ENCODE measurements at regions not wholly inside any gene's neighbourhood (a gene's known extent, or its start where the extent isn't known, plus 50 kb on each side); places are given as distances from the start of the nearest gene placed in this dataset.
A peak's percentile ranks its signal among the peaks of the same experiment; 100 is the strongest.

DNA sequence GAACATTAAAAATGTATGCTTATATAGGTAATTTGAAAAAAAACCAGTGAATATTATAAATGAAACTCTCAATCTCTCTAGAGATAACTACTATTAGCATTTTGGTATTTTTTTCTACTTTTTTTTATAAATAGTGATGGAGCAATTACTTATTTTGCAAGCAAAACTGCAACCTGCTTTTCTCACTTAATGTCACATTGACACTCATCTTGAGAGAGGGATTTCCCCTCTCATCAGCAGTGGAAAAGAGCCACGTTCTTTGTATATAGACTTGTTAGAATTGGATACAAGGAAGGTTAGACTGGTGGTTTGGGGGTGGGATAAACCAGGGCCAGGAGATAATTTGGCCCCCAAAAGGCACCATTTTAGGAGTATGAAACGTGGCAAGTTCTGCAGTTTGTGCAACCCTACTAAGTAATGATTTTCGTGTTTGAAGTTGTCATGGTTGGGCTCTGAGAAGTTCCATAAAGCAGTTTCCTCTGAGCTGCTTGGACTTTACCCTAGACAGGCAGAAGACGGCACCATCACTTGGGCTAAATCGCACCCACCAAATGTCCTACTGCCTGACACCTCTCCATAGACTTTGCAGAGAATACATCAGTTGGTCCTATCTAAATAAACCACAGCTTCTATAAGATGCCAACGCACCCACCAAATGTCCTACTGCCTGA is 194.0 kb downstream of the ACTR3 start:
- Histone ChIP-seq H3K27ac (ENCODE audit: low read depth, low read length) (no peak overlapping the region), H3K4me3 (ENCODE audit: low read length) (no peak overlapping the region), H2BK120ac (ENCODE audit: low read depth, low read length) (no peak overlapping the region), H3K9ac (ENCODE audit: low read length) (no peak overlapping the region), H4K5ac (ENCODE audit: low read length) (no peak overlapping the region), H2BK15ac (replicated peaks; ENCODE audit: low read depth) (no peak overlapping the region), H3K36me3 (ENCODE audit: control insufficient read depth, insufficient read depth, low read length) (no peaks in the 10 kb centered on the region), H3K79me1 (ENCODE audit: low read length) (no peaks in the 10 kb centered on the region), H3K4me1 (ENCODE audit: control insufficient read depth, low read depth, low read length) (no peaks in the 10 kb centered on the region), H3K23ac (ENCODE audit: low read length) (no peak overlapping the region), H2BK5ac (ENCODE audit: low read length) (no peak overlapping the region), H3K18ac (ENCODE audit: low read length) (no peak overlapping the region), H3K56ac (ENCODE audit: low read length) (no peak overlapping the region), H3K4ac (ENCODE audit: low read depth, low read length) (no peak overlapping the region), H3K79me2 (ENCODE audit: control insufficient read depth, insufficient read depth, low read length) (no peaks in the 10 kb centered on the region), H4K8ac (ENCODE audit: low read depth, low read length) (no peak overlapping the region), H3K4me2 (ENCODE audit: low read length) (no peak overlapping the region), H3K27me3 (ENCODE audit: insufficient read depth, low read length, poor library complexity) (no peaks in the 10 kb centered on the region), H2AK5ac (ENCODE audit: low read length) (no peak overlapping the region)
- no peak for DNase-seq
- no CpG with 5 or more reads among the region's 6 CpGs for WGBS (ENCODE audit: extremely low coverage, insufficient coverage, low lambda C conversion rate)

DNA sequence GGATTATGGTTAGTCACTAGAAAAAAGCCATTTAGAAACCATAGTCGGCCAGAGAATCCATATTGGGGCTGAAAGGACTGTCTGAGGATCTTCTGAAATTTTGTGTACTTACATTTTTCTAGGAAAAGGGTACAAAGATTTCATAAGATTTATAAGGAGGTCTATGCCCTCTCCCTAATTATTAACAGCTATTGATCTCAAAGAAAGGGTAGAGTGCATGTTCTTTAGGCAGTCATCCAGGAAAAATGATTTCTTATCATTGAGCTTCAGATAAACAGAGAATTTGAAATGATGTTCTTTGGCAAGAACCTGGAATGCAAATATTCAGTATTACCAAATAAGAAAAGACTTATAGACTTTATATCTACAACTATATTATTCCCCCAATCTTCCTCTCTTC is 195.3 kb downstream of the ACTR3 start:
- DNase-seq: no peak
- H3K27me3 ChIP-seq (ENCODE audit: insufficient read depth, low read length, poor library complexity): no peaks in the 10 kb centered on the region
- H3K4me3 ChIP-seq (ENCODE audit: low read length): no peak overlapping the region
- H3K23ac ChIP-seq (ENCODE audit: low read length): no peak overlapping the region
- H3K4me1 ChIP-seq (ENCODE audit: control insufficient read depth, low read depth, low read length): no peaks in the 10 kb centered on the region
- no peak overlapping the region for H2BK120ac ChIP-seq (ENCODE audit: low read depth, low read length)
- no peak overlapping the region for H4K5ac ChIP-seq (ENCODE audit: low read length)
- no peak overlapping the region for H3K56ac ChIP-seq (ENCODE audit: low read length)
- no peak overlapping the region for H3K9ac ChIP-seq (ENCODE audit: low read length)
- H3K79me2 ChIP-seq (ENCODE audit: control insufficient read depth, insufficient read depth, low read length): no peaks in the 10 kb centered on the region
- H2BK5ac ChIP-seq (ENCODE audit: low read length): no peak overlapping the region
- H3K4ac ChIP-seq (ENCODE audit: low read depth, low read length): no peak overlapping the region
- H3K79me1 ChIP-seq (ENCODE audit: low read length): no peaks in the 10 kb centered on the region
- H3K4me2 ChIP-seq (ENCODE audit: low read length): no peak overlapping the region
- no peak overlapping the region for H3K27ac ChIP-seq (ENCODE audit: low read depth, low read length)
- H4K8ac ChIP-seq (ENCODE audit: low read depth, low read length): no peak overlapping the region
- no peaks in the 10 kb centered on the region for H3K36me3 ChIP-seq (ENCODE audit: control insufficient read depth, insufficient read depth, low read length)
- no CpG with 5 or more reads among the region's 1 CpG for WGBS (ENCODE audit: extremely low coverage, insufficient coverage, low lambda C conversion rate)
- no peak overlapping the region for H3K18ac ChIP-seq (ENCODE audit: low read length)
- no peak overlapping the region for H2AK5ac ChIP-seq (ENCODE audit: low read length)
- H2BK15ac ChIP-seq (replicated peaks; ENCODE audit: low read depth): no peak overlapping the region

DNA sequence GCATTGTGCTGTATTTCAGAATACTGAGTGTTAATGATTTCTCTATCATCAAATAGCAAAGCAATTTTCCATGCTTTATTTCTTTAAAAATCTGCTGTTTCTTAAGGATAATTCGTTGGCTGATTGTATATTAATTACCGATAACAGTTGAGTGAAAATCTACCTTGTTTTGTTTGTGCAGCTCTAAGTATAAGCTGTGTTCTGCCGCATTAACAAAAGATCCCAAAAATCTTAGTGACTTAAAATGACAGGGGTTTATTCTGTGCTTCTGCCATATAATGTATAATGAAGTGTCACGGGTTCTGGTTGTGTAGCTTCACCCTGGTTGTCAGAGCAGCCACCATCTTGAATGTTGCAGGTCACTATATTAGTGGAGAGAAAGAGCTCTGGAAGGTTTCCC is 196.1 kb downstream of the ACTR3 start:
- H3K18ac ChIP-seq (ENCODE audit: low read length): no peak overlapping the region
- no peak overlapping the region for H4K5ac ChIP-seq (ENCODE audit: low read length)
- H3K79me1 ChIP-seq (ENCODE audit: low read length): no peaks in the 10 kb centered on the region
- H3K79me2 ChIP-seq (ENCODE audit: control insufficient read depth, insufficient read depth, low read length): no peaks in the 10 kb centered on the region
- no peak overlapping the region for H2BK5ac ChIP-seq (ENCODE audit: low read length)
- no CpG with 5 or more reads among the region's 4 CpGs for WGBS (ENCODE audit: extremely low coverage, insufficient coverage, low lambda C conversion rate)
- H2AK5ac ChIP-seq (ENCODE audit: low read length): no peak overlapping the region
- H3K4ac ChIP-seq (ENCODE audit: low read depth, low read length): no peak overlapping the region
- H3K23ac ChIP-seq (ENCODE audit: low read length): no peak overlapping the region
- H3K27me3 ChIP-seq (ENCODE audit: insufficient read depth, low read length, poor library complexity): no peaks in the 10 kb centered on the region
- H3K4me3 ChIP-seq (ENCODE audit: low read length): no peak overlapping the region
- DNase-seq: no peak
- H3K27ac ChIP-seq (ENCODE audit: low read depth, low read length): no peak overlapping the region
- H2BK120ac ChIP-seq (ENCODE audit: low read depth, low read length): no peak overlapping the region
- H3K4me2 ChIP-seq (ENCODE audit: low read length): no peak overlapping the region
- no peak overlapping the region for H3K9ac ChIP-seq (ENCODE audit: low read length)
- no peaks in the 10 kb centered on the region for H3K36me3 ChIP-seq (ENCODE audit: control insufficient read depth, insufficient read depth, low read length)
- H4K8ac ChIP-seq (ENCODE audit: low read depth, low read length): no peak overlapping the region
- H3K56ac ChIP-seq (ENCODE audit: low read length): no peak overlapping the region
- H2BK15ac ChIP-seq (replicated peaks; ENCODE audit: low read depth): no peak overlapping the region
- H3K4me1 ChIP-seq (ENCODE audit: control insufficient read depth, low read depth, low read length): no peaks in the 10 kb centered on the region

GRCh38 chr2:114089636-114090319 is 199.9 kb downstream of the ACTR3 start:
- Histone ChIP-seq H2BK15ac (replicated peaks; ENCODE audit: low read depth) (no peak overlapping the region), H2BK5ac (ENCODE audit: low read length) (no peak overlapping the region), H3K9ac (ENCODE audit: low read length) (no peak overlapping the region), H4K8ac (ENCODE audit: low read depth, low read length) (no peak overlapping the region), H4K5ac (ENCODE audit: low read length) (no peak overlapping the region), H3K4me1 (ENCODE audit: control insufficient read depth, low read depth, low read length) (no peaks in the 10 kb centered on the region), H3K56ac (ENCODE audit: low read length) (no peak overlapping the region), H2BK120ac (ENCODE audit: low read depth, low read length) (no peak overlapping the region), H3K79me1 (ENCODE audit: low read length) (no peaks in the 10 kb centered on the region), H3K27me3 (ENCODE audit: insufficient read depth, low read length, poor library complexity) (no peaks in the 10 kb centered on the region), H3K27ac (ENCODE audit: low read depth, low read length) (no peak overlapping the region), H3K23ac (ENCODE audit: low read length) (no peak overlapping the region), H3K4me3 (ENCODE audit: low read length) (no peak overlapping the region), H3K36me3 (ENCODE audit: control insufficient read depth, insufficient read depth, low read length) (no peaks in the 10 kb centered on the region), H3K18ac (ENCODE audit: low read length) (no peak overlapping the region), H2AK5ac (ENCODE audit: low read length) (no peak overlapping the region), H3K4ac (ENCODE audit: low read depth, low read length) (no peak overlapping the region), H3K4me2 (ENCODE audit: low read length) (no peak overlapping the region), H3K79me2 (ENCODE audit: control insufficient read depth, insufficient read depth, low read length) (no peaks in the 10 kb centered on the region)
- WGBS (ENCODE audit: extremely low coverage, insufficient coverage, low lambda C conversion rate): no CpG with 5 or more reads among the region's 9 CpGs
- DNase-seq: peak; percentile 35

- no peak overlapping the region for H4K8ac ChIP-seq (ENCODE audit: low read depth, low read length)
- H2AK5ac ChIP-seq (ENCODE audit: low read length): no peak overlapping the region
- H3K79me1 ChIP-seq (ENCODE audit: low read length): no peaks in the 10 kb centered on the region
- no peak overlapping the region for H4K5ac ChIP-seq (ENCODE audit: low read length)
- H3K18ac ChIP-seq (ENCODE audit: low read length): no peak overlapping the region
- H3K27ac ChIP-seq (ENCODE audit: low read depth, low read length): no peak overlapping the region
- H2BK5ac ChIP-seq (ENCODE audit: low read length): no peak overlapping the region
- no peak overlapping the region for H3K4ac ChIP-seq (ENCODE audit: low read depth, low read length)
- H3K79me2 ChIP-seq (ENCODE audit: control insufficient read depth, insufficient read depth, low read length): no peaks in the 10 kb centered on the region
- H2BK120ac ChIP-seq (ENCODE audit: low read depth, low read length): no peak overlapping the region
- H3K4me3 ChIP-seq (ENCODE audit: low read length): no peak overlapping the region
- no peak overlapping the region for H3K56ac ChIP-seq (ENCODE audit: low read length)
- H3K23ac ChIP-seq (ENCODE audit: low read length): no peak overlapping the region
- no peaks in the 10 kb centered on the region for H3K27me3 ChIP-seq (ENCODE audit: insufficient read depth, low read length, poor library complexity)
- WGBS (ENCODE audit: extremely low coverage, insufficient coverage, low lambda C conversion rate): no CpG with 5 or more reads among the region's 1 CpG
- H3K36me3 ChIP-seq (ENCODE audit: control insufficient read depth, insufficient read depth, low read length): no peaks in the 10 kb centered on the region
- H3K9ac ChIP-seq (ENCODE audit: low read length): no peak overlapping the region
- H3K4me1 ChIP-seq (ENCODE audit: control insufficient read depth, low read depth, low read length): no peaks in the 10 kb centered on the region
- H3K4me2 ChIP-seq (ENCODE audit: low read length): no peak overlapping the region
- H2BK15ac ChIP-seq (replicated peaks; ENCODE audit: low read depth): no peak overlapping the region
- no peak for DNase-seq
These were observed 201.1 kb downstream of the ACTR3 start for GRCh38 chr2:114091010-114091409.

- H3K18ac ChIP-seq (ENCODE audit: low read length): no peak overlapping the region
- H2BK15ac ChIP-seq (replicated peaks; ENCODE audit: low read depth): no peak overlapping the region
- no peak overlapping the region for H3K23ac ChIP-seq (ENCODE audit: low read length)
- H3K4me3 ChIP-seq (ENCODE audit: low read length): no peak overlapping the region
- no peaks in the 10 kb centered on the region for H3K79me2 ChIP-seq (ENCODE audit: control insufficient read depth, insufficient read depth, low read length)
- no peak overlapping the region for H4K5ac ChIP-seq (ENCODE audit: low read length)
- no peaks in the 10 kb centered on the region for H3K79me1 ChIP-seq (ENCODE audit: low read length)
- no peak for DNase-seq
- H2AK5ac ChIP-seq (ENCODE audit: low read length): no peak overlapping the region
- no peak overlapping the region for H3K9ac ChIP-seq (ENCODE audit: low read length)
- no peaks in the 10 kb centered on the region for H3K27me3 ChIP-seq (ENCODE audit: insufficient read depth, low read length, poor library complexity)
- H2BK120ac ChIP-seq (ENCODE audit: low read depth, low read length): no peak overlapping the region
- no peaks in the 10 kb centered on the region for H3K4me1 ChIP-seq (ENCODE audit: control insufficient read depth, low read depth, low read length)
- H3K4me2 ChIP-seq (ENCODE audit: low read length): no peak overlapping the region
- H2BK5ac ChIP-seq (ENCODE audit: low read length): no peak overlapping the region
- no CpG with 5 or more reads among the region's 2 CpGs for WGBS (ENCODE audit: extremely low coverage, insufficient coverage, low lambda C conversion rate)
- H3K56ac ChIP-seq (ENCODE audit: low read length): no peak overlapping the region
- no peak overlapping the region for H3K4ac ChIP-seq (ENCODE audit: low read depth, low read length)
- no peak overlapping the region for H4K8ac ChIP-seq (ENCODE audit: low read depth, low read length)
- H3K27ac ChIP-seq (ENCODE audit: low read depth, low read length): no peak overlapping the region
- H3K36me3 ChIP-seq (ENCODE audit: control insufficient read depth, insufficient read depth, low read length): no peaks in the 10 kb centered on the region
These were observed 218.4 kb downstream of the ACTR3 start for GRCh38 chr2:114108249-114108648.
